KBM-7 (cell line): ENCODE measurements at regions not wholly inside any gene's neighbourhood (a gene's known extent, or its start where the extent isn't known, plus 50 kb on each side); places are given as distances from the start of the nearest gene placed in this dataset.

Experiments used
- DNase-seq: peaks from one replicate; pipeline ENCODE4 v3.0.0-alpha.2; 2015
- in situ Hi-C: fragments of 300-500 bp; cut with MboI; formaldehyde crosslinking; loops from 2 replicates; pipeline ENCODE4 v1.14.3; 2020; ENCODE audit warnings: low sequenced_read_pairs, low pct_unique_long_range_greater_than_20kb, mixed read lengths

DNA sequence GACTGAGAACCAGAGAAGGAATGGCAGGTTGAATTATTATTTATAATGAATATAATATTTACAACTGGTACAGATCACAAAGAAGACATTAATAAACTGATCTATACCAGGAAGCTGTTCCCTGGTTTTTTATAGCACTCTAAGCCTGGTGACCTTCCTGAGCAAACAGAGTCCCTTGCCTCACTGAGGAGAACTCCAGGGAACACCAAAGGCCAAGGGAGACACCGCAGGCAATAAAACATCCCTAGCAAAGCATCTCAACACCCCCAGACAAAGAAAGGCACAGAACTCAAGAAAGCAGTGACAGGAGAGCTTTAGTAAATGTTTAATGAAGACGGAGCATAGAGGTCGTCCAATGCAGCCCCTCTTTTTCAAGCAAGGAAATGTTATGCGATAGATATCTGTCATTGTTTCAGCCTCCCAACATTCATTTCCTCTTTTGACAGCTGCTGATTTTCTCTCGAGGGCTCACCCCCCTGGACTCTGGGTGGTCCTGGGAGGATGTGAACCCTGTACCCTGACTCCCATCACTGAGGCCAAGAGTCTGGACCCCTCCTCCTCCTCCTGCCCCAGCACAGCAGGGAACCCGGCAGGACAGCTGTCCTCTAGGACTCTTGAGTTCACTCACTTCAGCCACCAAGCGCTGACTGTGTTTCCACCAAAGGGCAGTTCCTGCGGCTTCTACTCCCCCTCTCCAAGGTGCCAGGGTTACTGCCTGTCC lies 342.5 kb upstream of the GATB start:
- in situ Hi-C loops = no loop called here
- DNase-seq = no peak

DNA sequence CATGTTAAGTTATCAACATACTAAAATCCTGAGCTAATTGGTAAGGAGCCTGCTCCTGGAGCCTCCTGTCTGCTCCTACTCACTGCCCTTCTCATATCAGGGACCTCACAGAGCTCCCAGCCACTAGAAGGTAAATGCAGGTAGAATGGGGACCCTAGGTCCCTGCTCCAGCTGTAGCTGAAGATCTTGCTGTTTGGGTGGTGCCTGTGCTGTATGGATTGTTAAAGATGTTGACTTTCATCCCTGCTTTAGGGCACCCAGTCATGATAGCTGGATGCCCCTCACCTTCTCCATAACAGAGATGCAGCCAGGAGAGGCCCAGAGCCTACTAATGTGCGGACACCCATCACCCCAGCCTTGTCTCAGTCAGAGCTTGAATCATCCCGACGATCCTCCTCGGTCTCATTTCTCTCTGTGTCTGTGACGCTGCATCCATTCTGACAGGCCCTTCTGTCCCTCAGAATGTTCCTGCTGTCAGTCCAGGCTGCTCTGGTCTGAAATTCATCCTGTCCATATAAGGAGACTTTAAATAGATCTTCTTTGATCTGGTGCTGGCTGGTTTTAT lies 341.7 kb upstream of the GATB start:
- no peak for DNase-seq
- in situ Hi-C loops = no loop called here

DNA sequence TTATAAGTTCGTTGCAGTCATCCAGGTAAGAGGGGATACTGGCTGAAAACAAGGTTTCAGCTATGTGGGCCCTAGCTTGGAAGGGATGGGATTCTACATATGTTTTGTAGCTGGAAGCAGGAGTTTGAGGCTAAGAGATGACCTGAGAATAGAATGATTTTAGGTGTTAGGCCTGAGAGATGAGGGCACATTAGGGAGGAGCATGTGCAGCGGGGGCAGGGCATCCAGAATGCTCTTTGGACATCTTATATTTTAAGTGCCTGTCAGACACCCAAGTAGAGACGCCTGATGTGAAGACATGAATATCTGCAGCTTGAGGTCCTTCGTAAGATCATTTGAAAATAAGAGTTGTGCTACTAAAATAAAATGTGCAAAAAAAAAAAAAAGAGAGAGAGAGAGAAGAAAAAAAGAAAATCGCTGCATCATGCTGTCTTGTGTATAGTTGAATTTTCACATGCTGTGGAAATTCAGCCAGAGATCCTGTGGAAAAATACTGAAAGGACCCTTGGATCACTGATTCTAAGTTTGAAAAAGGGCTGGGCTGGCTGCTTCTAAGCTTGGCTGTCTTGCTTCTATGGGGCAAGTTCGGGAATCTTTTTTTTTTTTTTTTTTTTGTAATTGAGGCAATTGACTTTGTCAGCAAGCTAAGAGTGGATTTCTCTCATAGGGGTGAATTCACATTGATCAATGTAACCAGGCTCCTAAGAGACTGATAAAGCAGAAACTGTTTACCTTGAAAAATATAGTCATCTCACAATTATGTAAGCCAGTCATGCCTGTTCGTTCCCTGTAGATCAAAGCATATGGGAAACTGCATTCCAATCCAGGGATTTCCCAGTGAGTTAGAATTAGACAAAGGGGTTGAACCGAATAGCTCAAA lies 341.0 kb upstream of the GATB start:
- no peak for DNase-seq
- in situ Hi-C loops = no loop called here

- DNase-seq = no peak
- in situ Hi-C loops = no loop called here
Observed at GRCh38 chr4:152100379-152101201, 339.8 kb upstream of the GATB start.

DNA sequence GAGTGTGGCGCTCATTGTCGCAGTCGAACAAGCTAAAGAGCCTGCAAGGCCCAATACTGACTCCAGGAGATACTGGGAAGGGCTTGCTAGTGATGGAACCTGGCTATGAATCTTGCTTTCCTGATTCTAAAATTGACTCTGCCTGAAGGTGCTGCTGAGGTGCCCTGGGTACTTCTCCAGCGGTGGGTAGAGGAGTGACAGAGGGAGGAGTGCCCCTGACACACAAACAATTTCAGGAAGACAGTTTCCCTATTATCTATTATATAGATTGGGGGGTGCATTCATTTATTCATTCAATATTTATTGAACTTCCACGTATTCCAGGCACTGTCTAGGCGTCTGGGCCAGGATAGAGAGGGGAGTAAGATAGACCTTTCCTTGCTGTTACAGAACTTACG lies 339.2 kb upstream of the GATB start:
- DNase-seq = no peak
- in situ Hi-C loops = no loop called here

GRCh38 chr4:152099555-152099954 lies 338.7 kb upstream of the GATB start:
- DNase-seq = no peak
- in situ Hi-C loops = no loop called here

- in situ Hi-C loops = no loop called here
Observed at GRCh38 chr4:152099061-152099425, 338.2 kb upstream of the GATB start.

GRCh38 chr4:152098365-152099060 lies 337.7 kb upstream of the GATB start:
- in situ Hi-C loops = no loop called here
- no peak for DNase-seq

More at GRCh38 chr4:152099061-152099425, 338.2 kb upstream of the GATB start:
- no peak for DNase-seq

DNA sequence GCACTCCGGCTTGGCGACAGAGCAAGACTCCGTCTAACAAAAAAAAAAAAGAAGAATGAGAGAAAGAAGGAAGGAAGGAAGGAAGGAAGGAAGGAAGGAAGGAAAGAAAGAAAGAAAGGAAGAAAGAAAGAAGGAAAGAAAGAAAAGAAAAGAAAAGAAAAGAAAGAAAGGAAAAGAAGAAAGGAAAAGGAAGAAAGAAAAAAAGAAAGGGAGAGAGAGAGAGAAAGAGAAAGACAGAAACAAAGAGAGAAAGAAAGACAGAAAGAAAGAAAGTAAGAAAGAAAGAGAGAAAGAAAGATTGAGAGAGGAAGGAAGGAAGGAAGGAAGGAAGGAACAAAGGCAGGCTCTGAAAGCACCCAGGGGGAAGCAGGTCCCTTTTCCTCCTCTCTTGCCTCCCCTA lies 336.6 kb upstream of the GATB start:
- in situ Hi-C loops = no loop called here

DNA sequence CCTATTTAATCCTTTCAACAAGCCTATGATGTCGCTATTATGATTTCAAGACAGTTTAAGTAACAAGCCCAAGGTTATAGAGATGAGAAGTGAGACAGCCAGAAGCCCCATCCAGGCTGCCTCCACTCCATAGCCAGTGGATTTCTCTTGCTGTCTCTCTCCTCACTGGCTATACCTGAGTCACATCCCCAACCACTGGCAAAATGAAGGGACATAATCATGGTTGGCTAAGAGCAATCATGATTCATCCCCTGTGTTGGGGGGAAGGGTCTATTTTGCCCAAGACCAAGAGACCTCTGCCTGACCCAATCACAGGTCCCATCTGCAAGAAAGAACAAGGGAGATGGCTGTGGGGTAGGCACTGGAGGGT lies 334.9 kb upstream of the GATB start:
- in situ Hi-C loops = no loop called here
- no peak for DNase-seq

More for the DNA sequence above, 336.6 kb upstream of the GATB start:
- no peak for DNase-seq

DNA sequence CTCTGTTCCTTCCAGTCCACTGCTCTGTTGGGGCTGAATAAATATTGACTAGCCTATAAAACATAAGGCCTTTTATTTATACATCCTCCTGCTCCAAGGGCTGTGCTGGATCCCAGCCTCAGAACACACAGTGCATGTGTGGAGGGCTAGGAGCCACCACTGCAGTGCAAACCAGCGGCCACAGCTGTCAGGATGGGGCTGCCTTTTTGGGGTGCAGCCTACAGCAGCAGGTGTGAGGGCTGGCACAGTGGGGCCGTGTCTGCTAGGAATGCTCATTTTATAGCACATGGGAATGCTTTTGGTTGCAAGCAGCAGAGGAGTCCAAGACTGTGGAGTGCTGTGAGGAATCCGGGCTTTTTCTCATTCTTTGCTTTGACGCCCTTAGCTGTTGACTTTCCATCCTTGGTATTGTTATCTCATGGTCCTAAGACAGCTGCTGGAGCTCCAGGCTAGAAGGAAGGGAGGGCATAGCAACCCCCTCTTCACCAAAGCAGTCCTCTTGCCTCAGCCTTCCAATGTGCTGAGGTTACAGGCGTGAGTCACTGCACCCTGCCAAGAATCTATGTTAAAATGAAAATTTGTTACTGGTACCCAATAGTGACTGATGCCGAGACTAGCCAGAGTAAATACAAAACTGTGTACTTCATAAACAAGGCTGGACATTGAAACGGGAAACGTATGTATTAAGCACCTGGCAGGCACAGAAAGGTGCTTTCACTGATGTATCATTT lies 334.3 kb upstream of the GATB start:
- in situ Hi-C loops = no loop called here
- no peak for DNase-seq

GRCh38 chr4:152091405-152091804 lies 330.6 kb upstream of the GATB start:
- in situ Hi-C loops = no loop called here

GRCh38 chr4:152090543-152090942 lies 329.7 kb upstream of the GATB start:
- DNase-seq = no peak
- in situ Hi-C loops = no loop called here

More at GRCh38 chr4:152091405-152091804, 330.6 kb upstream of the GATB start:
- no peak for DNase-seq

DNA sequence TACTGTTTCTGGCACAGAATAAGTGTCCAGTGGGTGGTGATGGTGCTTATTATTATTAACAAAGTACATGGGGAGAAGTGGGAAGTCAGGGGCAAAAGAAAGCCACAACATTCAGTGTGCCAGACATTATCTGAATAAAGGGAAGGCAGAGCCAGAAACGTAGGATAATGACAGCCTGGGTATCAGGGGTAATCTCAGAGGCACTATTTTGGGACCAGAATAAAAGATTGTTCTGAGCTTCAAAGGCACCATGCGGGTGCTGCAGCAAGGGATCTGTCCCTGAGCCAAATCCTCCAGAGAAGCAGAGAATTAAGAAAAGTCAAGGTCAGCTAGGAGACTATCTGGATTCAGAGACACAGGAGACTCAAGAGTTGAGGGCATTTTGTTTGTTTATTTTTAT lies 328.8 kb upstream of the GATB start:
- DNase-seq = no peak
- in situ Hi-C loops = no loop called here

DNA sequence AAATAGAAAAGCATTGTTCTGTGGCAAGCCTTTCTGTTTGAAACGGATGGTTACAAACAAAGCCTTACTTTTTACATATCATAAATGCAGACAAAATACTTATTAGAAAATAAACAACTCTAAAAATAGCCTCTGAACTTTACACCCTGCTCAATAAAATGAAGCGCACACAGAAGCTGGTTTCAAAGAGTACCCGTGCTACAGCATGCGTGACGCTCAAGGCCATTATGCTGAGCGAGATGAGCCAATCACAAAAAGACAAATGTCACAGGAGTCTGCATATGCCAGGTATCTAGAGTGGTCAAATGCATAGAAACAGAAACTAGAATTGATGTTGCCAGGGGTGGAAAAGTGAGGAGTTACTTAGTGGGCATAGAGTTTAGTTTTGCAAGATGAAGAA lies 326.5 kb upstream of the GATB start:
- in situ Hi-C loops = no loop called here
- no peak for DNase-seq

GRCh38 chr4:152085657-152086056 lies 324.9 kb upstream of the GATB start:
- in situ Hi-C loops = no loop called here
- no peak for DNase-seq

GRCh38 chr4:152083338-152083737 lies 322.5 kb upstream of the GATB start:
- in situ Hi-C loops = no loop called here
- DNase-seq = no peak

- DNase-seq = no peak
- in situ Hi-C loops = no loop called here
Observed at GRCh38 chr4:152081024-152081423, 320.2 kb upstream of the GATB start.
